H9 (cell line): ENCODE measurements at regions not wholly inside any gene's neighbourhood (a gene's known extent, or its start where the extent isn't known, plus 50 kb on each side); places are given as distances from the start of the nearest gene placed in this dataset.

ENCODE experiments used
- DNase-seq: peaks from one replicate; pipeline ENCODE4 v3.0.0-alpha.2; 2017
- H2AFZ ChIP-seq: one replicate; pipeline ENCODE4 v1.6.1; 2013; ENCODE audit warnings: mild to moderate bottlenecking, low read length, control low read depth, moderate library complexity
- H2AK5ac ChIP-seq: 2 replicates; pipeline ENCODE4 v1.6.1; 2013; ENCODE audit warnings: low read length, control low read depth, mixed read lengths; ENCODE audit not compliant: insufficient read length
- H2BK120ac ChIP-seq: one replicate; pipeline ENCODE4 v1.6.1; 2013; ENCODE audit warnings: low read depth, mild to moderate bottlenecking, low read length, control low read depth, inconsistent platforms; ENCODE audit not compliant: poor library complexity, severe bottlenecking
- H2BK12ac ChIP-seq: 2 replicates; pipeline ENCODE4 v1.6.1; 2013; ENCODE audit warnings: low read length, control low read depth, mixed read lengths, low read depth; ENCODE audit not compliant: insufficient read length
- H2BK15ac ChIP-seq: 2 replicates; pipeline ENCODE4 v1.6.1; 2013; ENCODE audit warnings: low read depth, low read length, control low read depth
- H2BK20ac ChIP-seq: one replicate; pipeline ENCODE4 v1.6.1; 2013; ENCODE audit warnings: low read depth, mild to moderate bottlenecking, low read length, control low read depth, inconsistent platforms; ENCODE audit not compliant: poor library complexity, severe bottlenecking
- H2BK5ac ChIP-seq: 2 replicates; pipeline ENCODE4 v1.6.1; 2013; ENCODE audit warnings: low read length, control low read depth, mixed read lengths; ENCODE audit not compliant: insufficient read length
- H3K14ac ChIP-seq: 2 replicates; pipeline ENCODE4 v1.6.1; 2013; ENCODE audit warnings: low read length, control low read depth; ENCODE audit not compliant: insufficient read depth
- H3K18ac ChIP-seq: 2 replicates; pipeline ENCODE4 v1.6.1; 2013; ENCODE audit warnings: low read depth, mild to moderate bottlenecking, mixed read lengths, low read length, control low read depth; ENCODE audit not compliant: insufficient read length
- H3K23ac ChIP-seq: 2 replicates; pipeline ENCODE4 v1.6.1; 2013; ENCODE audit warnings: low read length, control low read depth, mixed read lengths, low read depth; ENCODE audit not compliant: insufficient read length
- H3K23me2 ChIP-seq: 2 replicates; pipeline ENCODE4 v1.6.1; 2013; ENCODE audit warnings: low read depth, mild to moderate bottlenecking, mixed read lengths, low read length, control low read depth; ENCODE audit not compliant: insufficient read length, poor library complexity, severe bottlenecking
- H3K27ac ChIP-seq: 2 replicates; pipeline ENCODE4 v1.5.1; 2013; ENCODE audit warnings: low read length, control low read depth, mixed read lengths, low read depth; ENCODE audit not compliant: insufficient read length
- H3K27me3 ChIP-seq: 2 replicates; pipeline ENCODE4 v1.6.1; 2013; ENCODE audit warnings: low read length, control low read depth, inconsistent platforms; ENCODE audit not compliant: insufficient read depth
- H3K4ac ChIP-seq: 2 replicates; pipeline ENCODE4 v1.6.1; 2013; ENCODE audit warnings: low read depth, mild to moderate bottlenecking, control low read depth, inconsistent platforms, low read length, moderate library complexity
- H3K4me1 ChIP-seq: 2 replicates; pipeline ENCODE4 v1.6.1; 2013; ENCODE audit warnings: low read length, control low read depth, inconsistent platforms; ENCODE audit not compliant: insufficient read depth
- H3K4me2 ChIP-seq: 2 replicates; pipeline ENCODE4 v1.6.1; 2013; ENCODE audit warnings: low read length, control low read depth, mixed read lengths; ENCODE audit not compliant: insufficient read length, insufficient read depth
- H3K56ac ChIP-seq: 2 replicates; pipeline ENCODE4 v1.6.1; 2013; ENCODE audit warnings: low read depth, mild to moderate bottlenecking, mixed read lengths, low read length, control low read depth; ENCODE audit not compliant: insufficient read length
- H3K79me1 ChIP-seq: 2 replicates; pipeline ENCODE4 v1.6.1; 2013; ENCODE audit warnings: low read depth, mild to moderate bottlenecking, moderate library complexity, low read length, control low read depth, inconsistent platforms; ENCODE audit not compliant: insufficient read depth, poor library complexity, severe bottlenecking
- H3K79me2 ChIP-seq: 2 replicates; pipeline ENCODE4 v1.6.1; 2013; ENCODE audit warnings: low read length, control low read depth, inconsistent platforms; ENCODE audit not compliant: insufficient read depth
- H3K9ac ChIP-seq: 2 replicates; pipeline ENCODE4 v1.6.1; 2013; ENCODE audit warnings: low read length, control low read depth, mixed read lengths; ENCODE audit not compliant: insufficient read length; ENCODE audit errors: extremely low read depth
- H3K9me3 ChIP-seq: one replicate; pipeline ENCODE4 v1.6.1; 2013; ENCODE audit warnings: low read depth, low read length, inconsistent platforms; ENCODE audit not compliant: control insufficient read depth
- H3T11ph ChIP-seq: one replicate; pipeline ENCODE4 v1.6.1; 2013; ENCODE audit warnings: mild to moderate bottlenecking, low read length, control low read depth, inconsistent platforms
- H4K20me1 ChIP-seq: one replicate; pipeline ENCODE4 v1.6.1; 2013; ENCODE audit not compliant: control insufficient read depth, insufficient read length, insufficient read depth
- H4K5ac ChIP-seq: 2 replicates; pipeline ENCODE4 v1.6.1; 2013; ENCODE audit warnings: low read depth, mild to moderate bottlenecking, mixed read lengths, low read length, control low read depth; ENCODE audit not compliant: insufficient read length
- H4K8ac ChIP-seq: replicated peaks from 2 replicates; pipeline ENCODE4 v1.6.1; 2013; ENCODE audit warnings: low read length, control low read depth, mixed read lengths, low read depth; ENCODE audit not compliant: insufficient read length
- H4K91ac ChIP-seq: 2 replicates; pipeline ENCODE4 v1.6.1; 2013; ENCODE audit warnings: low read depth, mild to moderate bottlenecking, moderate library complexity, mixed read lengths, low read length, control low read depth; ENCODE audit not compliant: insufficient read length
- H3K27ac Mint-ChIP-seq, 3 experiments: 2 replicates in 2 of 3; 3 replicates in 1 of 3; pipeline ENCODE4 v1.8.0; 2020 to 2021; ENCODE audit warnings: mixed read lengths in 3 of 3, mild to moderate bottlenecking in 1 of 3, moderate library complexity in 1 of 3
- H3K27me3 Mint-ChIP-seq: 2 replicates; pipeline ENCODE4 v1.8.0; 2021; ENCODE audit warnings: low read depth, mild to moderate bottlenecking, moderate library complexity, mixed read lengths
- H3K36me3 Mint-ChIP-seq, 3 experiments: 2 replicates in 2 of 3; 3 replicates in 1 of 3; pipeline ENCODE4 v1.8.0; 2020 to 2021; ENCODE audit warnings: low read depth in 3 of 3, mixed read lengths in 3 of 3; ENCODE audit not compliant: insufficient read depth in 1 of 3
- H3K4me1 Mint-ChIP-seq, 2 experiments: 2 replicates each; pipeline ENCODE4 v1.8.0; 2020; ENCODE audit warnings: mixed read lengths in 2 of 2
- H3K4me3 Mint-ChIP-seq, 2 experiments: 2 replicates in 1 of 2; 3 replicates in 1 of 2; pipeline ENCODE4 v1.8.0; 2020 to 2021; ENCODE audit warnings: mild to moderate bottlenecking in 2 of 2, mixed read lengths in 2 of 2, moderate library complexity in 1 of 2
- H3K9me3 Mint-ChIP-seq, 2 experiments: 2 replicates in 1 of 2; 3 replicates in 1 of 2; pipeline ENCODE4 v1.8.0; 2020; ENCODE audit warnings: mild to moderate bottlenecking in 2 of 2, mixed read lengths in 2 of 2, moderate library complexity in 1 of 2
- WGBS: extraction: QIAGEN DNeasy Blood & Tissue Kit; methylation state at CpG from one replicate; pipeline ENCODE4 v1.1.7; 2013; ENCODE audit warnings: missing lambda C conversion rate, low lambda C conversion rate, mixed read lengths; ENCODE audit not compliant: insufficient read length; ENCODE audit errors: extremely low coverage; 5-methylcytosine and 5-hydroxymethylcytosine counted together
- TF ChIP-seq, protein P1 (sequence below): fragments of 200-600 bp; sonication (generic); conservative IDR thresholded peaks from 3 replicates; pipeline ENCODE4 v1.8.0; 2021; ENCODE audit warnings: antibody characterized with exemption, mild to moderate bottlenecking

DNA sequence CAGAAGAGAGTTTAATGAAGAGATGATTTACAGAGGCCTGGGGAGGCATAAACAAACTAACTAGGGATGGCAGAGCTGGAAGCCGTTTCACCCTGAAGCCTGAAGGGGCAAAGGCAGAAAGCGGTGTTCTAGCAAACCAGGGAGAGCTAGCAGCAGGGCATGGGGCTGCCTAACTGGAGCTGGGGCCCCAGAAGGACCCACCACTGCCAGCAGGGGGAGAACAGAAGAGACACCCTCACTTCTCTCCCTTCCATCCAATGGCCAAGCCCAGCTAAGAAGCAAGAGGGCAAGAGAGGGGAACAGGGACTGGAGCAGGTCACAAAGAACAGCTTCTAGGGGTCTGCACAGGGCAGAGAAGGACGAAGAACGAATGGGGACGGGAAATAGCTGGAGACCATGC lies 195.5 kb downstream of the KATNAL1 start:
- no peaks in the 10 kb centered on the region for H3K79me2 ChIP-seq
- no peak overlapping the region for H2BK5ac ChIP-seq
- TF ChIP-seq, protein P1, sequence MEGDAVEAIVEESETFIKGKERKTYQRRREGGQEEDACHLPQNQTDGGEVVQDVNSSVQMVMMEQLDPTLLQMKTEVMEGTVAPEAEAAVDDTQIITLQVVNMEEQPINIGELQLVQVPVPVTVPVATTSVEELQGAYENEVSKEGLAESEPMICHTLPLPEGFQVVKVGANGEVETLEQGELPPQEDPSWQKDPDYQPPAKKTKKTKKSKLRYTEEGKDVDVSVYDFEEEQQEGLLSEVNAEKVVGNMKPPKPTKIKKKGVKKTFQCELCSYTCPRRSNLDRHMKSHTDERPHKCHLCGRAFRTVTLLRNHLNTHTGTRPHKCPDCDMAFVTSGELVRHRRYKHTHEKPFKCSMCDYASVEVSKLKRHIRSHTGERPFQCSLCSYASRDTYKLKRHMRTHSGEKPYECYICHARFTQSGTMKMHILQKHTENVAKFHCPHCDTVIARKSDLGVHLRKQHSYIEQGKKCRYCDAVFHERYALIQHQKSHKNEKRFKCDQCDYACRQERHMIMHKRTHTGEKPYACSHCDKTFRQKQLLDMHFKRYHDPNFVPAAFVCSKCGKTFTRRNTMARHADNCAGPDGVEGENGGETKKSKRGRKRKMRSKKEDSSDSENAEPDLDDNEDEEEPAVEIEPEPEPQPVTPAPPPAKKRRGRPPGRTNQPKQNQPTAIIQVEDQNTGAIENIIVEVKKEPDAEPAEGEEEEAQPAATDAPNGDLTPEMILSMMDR, result peak; percentile 55
- H2BK15ac ChIP-seq, result no peak overlapping the region
- H3K27me3 ChIP-seq, result no peaks in the 10 kb centered on the region
- H3K23ac ChIP-seq, result no peak overlapping the region
- no peak overlapping the region for H3K14ac ChIP-seq
- H3K4me1 ChIP-seq, result no peaks in the 10 kb centered on the region
- peak; percentile 54 for DNase-seq
- Mint-ChIP-seq H3K4me1 (peaks cover 38 to 47% of the 10 kb centered on the region in 2 experiments), H3K9me3 (no peaks in the 10 kb centered on the region), H3K4me3 (no peak overlapping the region), H3K36me3 (no peaks in the 10 kb centered on the region; a peak in 1 of 7 replicates), H3K27me3 (peaks cover 18% of the 10 kb centered on the region), H3K27ac (no peak overlapping the region)
- H3K27ac ChIP-seq, result no peak overlapping the region
- H2AFZ ChIP-seq, result no peak overlapping the region
- H2BK20ac ChIP-seq, result no peak overlapping the region
- H3K18ac ChIP-seq, result no peak overlapping the region
- no peak overlapping the region for H3K4ac ChIP-seq
- no peaks in the 10 kb centered on the region for H4K20me1 ChIP-seq
- H4K91ac ChIP-seq, result no peak overlapping the region
- H3K9ac ChIP-seq, result no peak overlapping the region
- WGBS, result no CpG with 5 or more reads among the region's 5 CpGs
- H3K4me2 ChIP-seq, result no peak overlapping the region
- no peaks in the 10 kb centered on the region for H3K23me2 ChIP-seq
- H4K5ac ChIP-seq, result no peak overlapping the region
- no peaks in the 10 kb centered on the region for H3K79me1 ChIP-seq
- no peak overlapping the region for H2BK120ac ChIP-seq
- H3T11ph ChIP-seq, result no peak overlapping the region
- no peak overlapping the region for H2AK5ac ChIP-seq
- no peak overlapping the region for H4K8ac ChIP-seq
- no peaks in the 10 kb centered on the region for H3K9me3 ChIP-seq
- no peak overlapping the region for H3K56ac ChIP-seq
- no peak overlapping the region for H2BK12ac ChIP-seq
